Stimulated activated CD4-positive, alpha-beta T cell treated with anti-CD3 and anti-CD28 coated beads, Interleukin-2, amount 100 ng/mL, for 24 hours (primary cell): ENCODE measurements at regions not wholly inside any gene's neighbourhood (a gene's known extent, or its start where the extent isn't known, plus 50 kb on each side); places are given as distances from the start of the nearest gene placed in this dataset.
"Not testable (repeated sequence)": the region's sequence is repeated elsewhere in the genome, so short reads cannot be mapped to it uniquely, and the experiment has no call there.

ENCODE experiments used
- DNase-seq, 2 donors: peaks; one replicate each; pipeline ENCODE4 v3.0.0-alpha.2; 2020

- no peak for DNase-seq
These were observed 177.8 kb upstream of the ARID1B start for GRCh38 chr6:156599366-156599765.

GRCh38 chr6:156598855-156599180 lies 178.4 kb upstream of the ARID1B start:
- no peak for DNase-seq

- DNase-seq = no peak
These were observed 178.9 kb upstream of the ARID1B start for GRCh38 chr6:156598071-156598854.

GRCh38 chr6:156597095-156597494 lies 180.1 kb upstream of the ARID1B start:
- no peak for DNase-seq

GRCh38 chr6:156595476-156595875 lies 181.7 kb upstream of the ARID1B start:
- no peak for DNase-seq

GRCh38 chr6:156593893-156594292 lies 183.3 kb upstream of the ARID1B start:
- DNase-seq = no peak

- no peak for DNase-seq
These were observed 184.1 kb upstream of the ARID1B start for GRCh38 chr6:156593127-156593526.

GRCh38 chr6:156590482-156590881 lies 186.7 kb upstream of the ARID1B start:
- no peak for DNase-seq

GRCh38 chr6:156589281-156589680 lies 187.9 kb upstream of the ARID1B start:
- DNase-seq = no peak

- DNase-seq = no peak
These were observed 189.4 kb upstream of the ARID1B start for GRCh38 chr6:156587751-156588301.

- no peak for DNase-seq
These were observed 190.1 kb upstream of the ARID1B start for GRCh38 chr6:156587071-156587470.

GRCh38 chr6:156585859-156586258 lies 191.3 kb upstream of the ARID1B start:
- DNase-seq = no peak

GRCh38 chr6:156584121-156584520 lies 193.1 kb upstream of the ARID1B start:
- not testable (repeated sequence) for DNase-seq

GRCh38 chr6:156583083-156583482 lies 194.1 kb upstream of the ARID1B start:
- no peak for DNase-seq

- DNase-seq = no peak
These were observed 194.6 kb upstream of the ARID1B start for GRCh38 chr6:156582509-156582992.

GRCh38 chr6:156579564-156579963 lies 197.6 kb upstream of the ARID1B start:
- DNase-seq = no peak

- no peak for DNase-seq
These were observed 199.4 kb upstream of the ARID1B start for GRCh38 chr6:156577749-156578148.

- DNase-seq = no peak
These were observed 201.8 kb upstream of the ARID1B start for GRCh38 chr6:156575361-156575760.

GRCh38 chr6:156564807-156565149 lies 212.4 kb upstream of the ARID1B start:
- no peak for DNase-seq

GRCh38 chr6:156564127-156564806 lies 212.9 kb upstream of the ARID1B start:
- peak; percentile 83 for DNase-seq

GRCh38 chr6:156563714-156564113 lies 213.5 kb upstream of the ARID1B start:
- DNase-seq = no peak

GRCh38 chr6:156562636-156563035 lies 214.5 kb upstream of the ARID1B start:
- no peak for DNase-seq

- DNase-seq = no peak
These were observed 215.2 kb upstream of the ARID1B start for GRCh38 chr6:156562019-156562418.

- no peak for DNase-seq
These were observed 216.7 kb upstream of the ARID1B start for GRCh38 chr6:156560476-156560875.
